ENCODE measurements at regions not wholly inside any gene's neighbourhood (a gene's known extent, or its start where the extent isn't known, plus 50 kb on each side); places are given as distances from the start of the nearest gene placed in this dataset.

DNA sequence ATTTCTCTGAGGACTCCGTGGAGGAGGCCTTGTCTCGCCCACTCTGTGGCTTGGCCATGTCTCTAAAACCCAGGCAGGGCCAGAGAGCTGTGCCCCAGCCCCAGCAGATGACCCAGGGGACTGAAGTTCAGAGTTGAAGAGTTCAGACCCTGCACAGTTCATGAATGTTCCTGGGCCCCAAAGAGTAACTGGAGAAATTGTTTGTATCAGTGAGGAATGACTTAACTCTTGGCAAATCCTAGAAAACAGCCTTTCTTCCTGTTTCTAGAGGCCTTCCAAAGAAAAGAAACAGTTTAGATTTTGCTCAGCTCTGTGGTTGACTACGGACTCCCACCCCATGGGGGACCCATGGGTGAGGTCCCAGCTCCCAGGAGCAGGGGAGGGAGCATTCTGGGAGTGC is 62.1 kb upstream of the EYA2 start:
- no CpG with 5 or more reads among the region's 3 CpGs for WGBS, 2 experiments (ENCODE audit: extremely low coverage in 2 of 2, insufficient read length in 1 of 2)

More for the DNA sequence above, 62.1 kb upstream of the EYA2 start:
- peak overlapping the region; percentile 39 to 88; a peak in 3 of 4 replicates for H4K8ac ChIP-seq (ENCODE audit: low read depth in 2 of 2, low read length in 2 of 2)
- peak; percentile 58 for ATAC-seq (ENCODE audit: low read depth)
- no peaks in the 10 kb centered on the region for H3K27me3 ChIP-seq (ENCODE audit: control insufficient read depth, insufficient read depth, low read length)
- CTCF ChIA-PET = no interaction called here
- peak overlapping the region; percentile 58 for H2BK120ac ChIP-seq (ENCODE audit: low read depth, low read length)
- peak overlapping the region; percentile 67; the same call in 1 of the 2 replicates for H3K14ac ChIP-seq (replicated peaks; ENCODE audit: low read depth, low read length)
- H3K36me3 ChIP-seq (ENCODE audit: control insufficient read depth, insufficient read depth, low read length) = no peaks in the 10 kb centered on the region
- H3K23ac ChIP-seq (ENCODE audit: low read depth, low read length) = peak overlapping the region; percentile 71; the same call in 1 of the 2 replicates
- H3K18ac ChIP-seq (ENCODE audit: low read depth, low read length) = peak overlapping the region; percentile 73
- peak overlapping the region; percentile 48 for H2BK20ac ChIP-seq (ENCODE audit: low read depth, low read length)
- H4K20me1 ChIP-seq (ENCODE audit: insufficient read depth, low read length) = no peaks in the 10 kb centered on the region
- H3K27ac ChIP-seq (ENCODE audit: insufficient read depth, low read length) = peak overlapping the region; percentile 82; the same call in 1 of the 2 replicates
- no TSS peak for BruUV-seq (replicated peaks)
- intact Hi-C loops (cut with micrococcal nuclease) (no loop called here), dilution Hi-C loops (cut with HindIII; ENCODE audit: low sequenced_read_pairs, unreplicated experiment) (no loop called here), in situ Hi-C loops (cut with MboI; ENCODE audit: low sequenced_read_pairs) (no loop called here)
- no peak overlapping the region for H3K9ac ChIP-seq (ENCODE audit: low read depth, low read length)
- POLR2A ChIA-PET (ENCODE audit: unreplicated experiment) = interaction anchor here (0.6 kb wide), 1 partner anchor 334 kb away, joined by 5 read pairs; no protein-coding TSS in a partner anchor
- H3K56ac ChIP-seq (ENCODE audit: extremely low read depth, insufficient read depth, low read length) = peak overlapping the region; percentile 24; the same call in 1 of the 2 replicates
- no peaks in the 10 kb centered on the region for H3K79me1 ChIP-seq (ENCODE audit: low read depth in 1 of 2, low read length in 2 of 2)
- peak overlapping the region; percentile 68 for H3K4ac ChIP-seq (ENCODE audit: low read depth, low read length)
- H3K4me1 ChIP-seq (ENCODE audit: control insufficient read depth, insufficient read depth, low read length) = peaks cover 21% of the 10 kb centered on the region
- H3K4me3 ChIP-seq (ENCODE audit: insufficient read depth, low read depth, low read length) = no peak overlapping the region
- H4K91ac ChIP-seq (ENCODE audit: insufficient read depth, low read depth, low read length) = peak overlapping the region; percentile 56
- peak overlapping the region; percentile 79 for H2AFZ ChIP-seq (replicated peaks; ENCODE audit: low read length, poor library complexity)
- peak overlapping the region; percentile 74; the same call in 1 of the 2 replicates for H2AK5ac ChIP-seq (ENCODE audit: low read depth, low read length)
- peak overlapping the region; percentile 41; the same call in 1 of the 3 replicates for H2BK15ac ChIP-seq (ENCODE audit: low read depth, low read length)
- H3K9me3 ChIP-seq (ENCODE audit: control insufficient read depth, insufficient read depth, low read length) = no peaks in the 10 kb centered on the region
- no peak overlapping the region for H3K4me2 ChIP-seq (ENCODE audit: low read depth, low read length)
- H3K9me1 ChIP-seq (ENCODE audit: insufficient read depth, low read length) = peaks cover 20% of the 10 kb centered on the region
- peak overlapping the region; percentile 60 for H2AK9ac ChIP-seq (replicated peaks; ENCODE audit: low read depth, low read length, poor library complexity)
- H2BK5ac ChIP-seq (ENCODE audit: low read depth, low read length, poor library complexity, severe bottlenecking) = peak overlapping the region; percentile 29
- peak; percentile 41 for DNase-seq
- TF ChIP-seq MAZ (IDR thresholded peaks at IDR 0.05; ENCODE audit: borderline replicate concordance, low read depth, low read length) (no peak), RAD21 (IDR thresholded peaks at IDR 0.05; ENCODE audit: low read length) (no peak), RCOR1 (IDR thresholded peaks at IDR 0.05; ENCODE audit: insufficient replicate concordance, low read length) (no peak), POLR2A (IDR thresholded peaks at IDR 0.05; ENCODE audit: low read depth, low read length) (no peak), NFE2L2 (IDR thresholded peaks at IDR 0.05; ENCODE audit: low read depth, low read length) (no peak), CHD1 (IDR thresholded peaks at IDR 0.05; ENCODE audit: low read depth, low read length) (no peak), CEBPB (IDR thresholded peaks at IDR 0.05; ENCODE audit: low read depth, low read length) (no peak)
- TF ChIP-seq, protein P1, sequence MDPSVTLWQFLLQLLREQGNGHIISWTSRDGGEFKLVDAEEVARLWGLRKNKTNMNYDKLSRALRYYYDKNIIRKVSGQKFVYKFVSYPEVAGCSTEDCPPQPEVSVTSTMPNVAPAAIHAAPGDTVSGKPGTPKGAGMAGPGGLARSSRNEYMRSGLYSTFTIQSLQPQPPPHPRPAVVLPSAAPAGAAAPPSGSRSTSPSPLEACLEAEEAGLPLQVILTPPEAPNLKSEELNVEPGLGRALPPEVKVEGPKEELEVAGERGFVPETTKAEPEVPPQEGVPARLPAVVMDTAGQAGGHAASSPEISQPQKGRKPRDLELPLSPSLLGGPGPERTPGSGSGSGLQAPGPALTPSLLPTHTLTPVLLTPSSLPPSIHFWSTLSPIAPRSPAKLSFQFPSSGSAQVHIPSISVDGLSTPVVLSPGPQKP (IDR thresholded peaks at IDR 0.05; ENCODE audit: borderline replicate concordance, low read depth, low read length) = no peak
- H4K5ac ChIP-seq (ENCODE audit: low read depth, low read length) = peak overlapping the region; percentile 45; the same call in 1 of the 2 replicates
